H9 (cell line): ENCODE measurements at regions not wholly inside any gene's neighbourhood (a gene's known extent, or its start where the extent isn't known, plus 50 kb on each side); places are given as distances from the start of the nearest gene placed in this dataset.

ENCODE experiments used
- DNase-seq: peaks from one replicate; pipeline ENCODE4 v3.0.0-alpha.2; 2017
- H2AFZ ChIP-seq: one replicate; pipeline ENCODE4 v1.6.1; 2013; ENCODE audit warnings: mild to moderate bottlenecking, low read length, control low read depth, moderate library complexity
- H2AK5ac ChIP-seq: 2 replicates; pipeline ENCODE4 v1.6.1; 2013; ENCODE audit warnings: low read length, control low read depth, mixed read lengths; ENCODE audit not compliant: insufficient read length
- H2BK120ac ChIP-seq: one replicate; pipeline ENCODE4 v1.6.1; 2013; ENCODE audit warnings: low read depth, mild to moderate bottlenecking, low read length, control low read depth, inconsistent platforms; ENCODE audit not compliant: poor library complexity, severe bottlenecking
- H2BK12ac ChIP-seq: 2 replicates; pipeline ENCODE4 v1.6.1; 2013; ENCODE audit warnings: low read length, control low read depth, mixed read lengths, low read depth; ENCODE audit not compliant: insufficient read length
- H2BK15ac ChIP-seq: 2 replicates; pipeline ENCODE4 v1.6.1; 2013; ENCODE audit warnings: low read depth, low read length, control low read depth
- H2BK20ac ChIP-seq: one replicate; pipeline ENCODE4 v1.6.1; 2013; ENCODE audit warnings: low read depth, mild to moderate bottlenecking, low read length, control low read depth, inconsistent platforms; ENCODE audit not compliant: poor library complexity, severe bottlenecking
- H2BK5ac ChIP-seq: 2 replicates; pipeline ENCODE4 v1.6.1; 2013; ENCODE audit warnings: low read length, control low read depth, mixed read lengths; ENCODE audit not compliant: insufficient read length
- H3K14ac ChIP-seq: 2 replicates; pipeline ENCODE4 v1.6.1; 2013; ENCODE audit warnings: low read length, control low read depth; ENCODE audit not compliant: insufficient read depth
- H3K18ac ChIP-seq: 2 replicates; pipeline ENCODE4 v1.6.1; 2013; ENCODE audit warnings: low read depth, mild to moderate bottlenecking, mixed read lengths, low read length, control low read depth; ENCODE audit not compliant: insufficient read length
- H3K23ac ChIP-seq: 2 replicates; pipeline ENCODE4 v1.6.1; 2013; ENCODE audit warnings: low read length, control low read depth, mixed read lengths, low read depth; ENCODE audit not compliant: insufficient read length
- H3K23me2 ChIP-seq: 2 replicates; pipeline ENCODE4 v1.6.1; 2013; ENCODE audit warnings: low read depth, mild to moderate bottlenecking, mixed read lengths, low read length, control low read depth; ENCODE audit not compliant: insufficient read length, poor library complexity, severe bottlenecking
- H3K27ac ChIP-seq: 2 replicates; pipeline ENCODE4 v1.5.1; 2013; ENCODE audit warnings: low read length, control low read depth, mixed read lengths, low read depth; ENCODE audit not compliant: insufficient read length
- H3K27me3 ChIP-seq: 2 replicates; pipeline ENCODE4 v1.6.1; 2013; ENCODE audit warnings: low read length, control low read depth, inconsistent platforms; ENCODE audit not compliant: insufficient read depth
- H3K4ac ChIP-seq: 2 replicates; pipeline ENCODE4 v1.6.1; 2013; ENCODE audit warnings: low read depth, mild to moderate bottlenecking, control low read depth, inconsistent platforms, low read length, moderate library complexity
- H3K4me1 ChIP-seq: 2 replicates; pipeline ENCODE4 v1.6.1; 2013; ENCODE audit warnings: low read length, control low read depth, inconsistent platforms; ENCODE audit not compliant: insufficient read depth
- H3K4me2 ChIP-seq: 2 replicates; pipeline ENCODE4 v1.6.1; 2013; ENCODE audit warnings: low read length, control low read depth, mixed read lengths; ENCODE audit not compliant: insufficient read length, insufficient read depth
- H3K56ac ChIP-seq: 2 replicates; pipeline ENCODE4 v1.6.1; 2013; ENCODE audit warnings: low read depth, mild to moderate bottlenecking, mixed read lengths, low read length, control low read depth; ENCODE audit not compliant: insufficient read length
- H3K79me1 ChIP-seq: 2 replicates; pipeline ENCODE4 v1.6.1; 2013; ENCODE audit warnings: low read depth, mild to moderate bottlenecking, moderate library complexity, low read length, control low read depth, inconsistent platforms; ENCODE audit not compliant: insufficient read depth, poor library complexity, severe bottlenecking
- H3K79me2 ChIP-seq: 2 replicates; pipeline ENCODE4 v1.6.1; 2013; ENCODE audit warnings: low read length, control low read depth, inconsistent platforms; ENCODE audit not compliant: insufficient read depth
- H3K9ac ChIP-seq: 2 replicates; pipeline ENCODE4 v1.6.1; 2013; ENCODE audit warnings: low read length, control low read depth, mixed read lengths; ENCODE audit not compliant: insufficient read length; ENCODE audit errors: extremely low read depth
- H3K9me3 ChIP-seq: one replicate; pipeline ENCODE4 v1.6.1; 2013; ENCODE audit warnings: low read depth, low read length, inconsistent platforms; ENCODE audit not compliant: control insufficient read depth
- H3T11ph ChIP-seq: one replicate; pipeline ENCODE4 v1.6.1; 2013; ENCODE audit warnings: mild to moderate bottlenecking, low read length, control low read depth, inconsistent platforms
- H4K20me1 ChIP-seq: one replicate; pipeline ENCODE4 v1.6.1; 2013; ENCODE audit not compliant: control insufficient read depth, insufficient read length, insufficient read depth
- H4K5ac ChIP-seq: 2 replicates; pipeline ENCODE4 v1.6.1; 2013; ENCODE audit warnings: low read depth, mild to moderate bottlenecking, mixed read lengths, low read length, control low read depth; ENCODE audit not compliant: insufficient read length
- H4K8ac ChIP-seq: replicated peaks from 2 replicates; pipeline ENCODE4 v1.6.1; 2013; ENCODE audit warnings: low read length, control low read depth, mixed read lengths, low read depth; ENCODE audit not compliant: insufficient read length
- H4K91ac ChIP-seq: 2 replicates; pipeline ENCODE4 v1.6.1; 2013; ENCODE audit warnings: low read depth, mild to moderate bottlenecking, moderate library complexity, mixed read lengths, low read length, control low read depth; ENCODE audit not compliant: insufficient read length
- H3K27ac Mint-ChIP-seq, 3 experiments: 2 replicates in 2 of 3; 3 replicates in 1 of 3; pipeline ENCODE4 v1.8.0; 2020 to 2021; ENCODE audit warnings: mixed read lengths in 3 of 3, mild to moderate bottlenecking in 1 of 3, moderate library complexity in 1 of 3
- H3K27me3 Mint-ChIP-seq: 2 replicates; pipeline ENCODE4 v1.8.0; 2021; ENCODE audit warnings: low read depth, mild to moderate bottlenecking, moderate library complexity, mixed read lengths
- H3K36me3 Mint-ChIP-seq, 3 experiments: 2 replicates in 2 of 3; 3 replicates in 1 of 3; pipeline ENCODE4 v1.8.0; 2020 to 2021; ENCODE audit warnings: low read depth in 3 of 3, mixed read lengths in 3 of 3; ENCODE audit not compliant: insufficient read depth in 1 of 3
- H3K4me1 Mint-ChIP-seq, 2 experiments: 2 replicates each; pipeline ENCODE4 v1.8.0; 2020; ENCODE audit warnings: mixed read lengths in 2 of 2
- H3K4me3 Mint-ChIP-seq, 2 experiments: 2 replicates in 1 of 2; 3 replicates in 1 of 2; pipeline ENCODE4 v1.8.0; 2020 to 2021; ENCODE audit warnings: mild to moderate bottlenecking in 2 of 2, mixed read lengths in 2 of 2, moderate library complexity in 1 of 2
- H3K9me3 Mint-ChIP-seq, 2 experiments: 2 replicates in 1 of 2; 3 replicates in 1 of 2; pipeline ENCODE4 v1.8.0; 2020; ENCODE audit warnings: mild to moderate bottlenecking in 2 of 2, mixed read lengths in 2 of 2, moderate library complexity in 1 of 2
- WGBS: extraction: QIAGEN DNeasy Blood & Tissue Kit; methylation state at CpG from one replicate; pipeline ENCODE4 v1.1.7; 2013; ENCODE audit warnings: missing lambda C conversion rate, low lambda C conversion rate, mixed read lengths; ENCODE audit not compliant: insufficient read length; ENCODE audit errors: extremely low coverage; 5-methylcytosine and 5-hydroxymethylcytosine counted together
- TF ChIP-seq, protein P1 (sequence below): fragments of 200-600 bp; sonication (generic); conservative IDR thresholded peaks from 3 replicates; pipeline ENCODE4 v1.8.0; 2021; ENCODE audit warnings: antibody characterized with exemption, mild to moderate bottlenecking

DNA sequence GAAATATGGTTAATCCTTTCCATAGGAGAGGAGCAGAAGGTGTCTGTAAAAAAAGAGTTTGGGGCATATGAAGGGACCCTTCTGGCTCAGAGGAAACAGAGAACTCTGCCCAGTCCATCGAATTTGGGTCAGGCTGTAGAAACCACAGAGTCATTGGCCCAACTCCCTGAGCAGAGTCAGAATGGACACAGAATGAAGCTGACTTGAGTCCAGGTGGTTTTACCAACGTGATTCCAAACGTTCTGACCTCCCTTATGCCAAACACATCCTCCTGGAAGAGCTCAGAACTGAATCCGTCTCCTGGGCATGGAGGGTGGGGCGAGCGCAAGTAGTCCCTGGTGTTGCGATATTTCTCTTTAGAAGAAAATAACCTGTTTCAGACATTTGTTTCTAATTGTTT lies 138.8 kb downstream of the DAD1 start:
- H3K4me1 Mint-ChIP-seq: peaks cover 7 to 15% of the 10 kb centered on the region in 2 experiments; a peak in 3 of 4 replicates
- TF ChIP-seq, protein P1, sequence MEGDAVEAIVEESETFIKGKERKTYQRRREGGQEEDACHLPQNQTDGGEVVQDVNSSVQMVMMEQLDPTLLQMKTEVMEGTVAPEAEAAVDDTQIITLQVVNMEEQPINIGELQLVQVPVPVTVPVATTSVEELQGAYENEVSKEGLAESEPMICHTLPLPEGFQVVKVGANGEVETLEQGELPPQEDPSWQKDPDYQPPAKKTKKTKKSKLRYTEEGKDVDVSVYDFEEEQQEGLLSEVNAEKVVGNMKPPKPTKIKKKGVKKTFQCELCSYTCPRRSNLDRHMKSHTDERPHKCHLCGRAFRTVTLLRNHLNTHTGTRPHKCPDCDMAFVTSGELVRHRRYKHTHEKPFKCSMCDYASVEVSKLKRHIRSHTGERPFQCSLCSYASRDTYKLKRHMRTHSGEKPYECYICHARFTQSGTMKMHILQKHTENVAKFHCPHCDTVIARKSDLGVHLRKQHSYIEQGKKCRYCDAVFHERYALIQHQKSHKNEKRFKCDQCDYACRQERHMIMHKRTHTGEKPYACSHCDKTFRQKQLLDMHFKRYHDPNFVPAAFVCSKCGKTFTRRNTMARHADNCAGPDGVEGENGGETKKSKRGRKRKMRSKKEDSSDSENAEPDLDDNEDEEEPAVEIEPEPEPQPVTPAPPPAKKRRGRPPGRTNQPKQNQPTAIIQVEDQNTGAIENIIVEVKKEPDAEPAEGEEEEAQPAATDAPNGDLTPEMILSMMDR: no peak
- H2AFZ ChIP-seq: no peak overlapping the region
- H4K5ac ChIP-seq: no peak overlapping the region
- H3K27me3 Mint-ChIP-seq: no peaks in the 10 kb centered on the region; the same call in 1 of the 2 replicates
- no peak overlapping the region for H2BK12ac ChIP-seq
- no peak overlapping the region for H3K18ac ChIP-seq
- H3K4me3 Mint-ChIP-seq: no peak overlapping the region
- no peak overlapping the region for H3K14ac ChIP-seq
- H3K23ac ChIP-seq: no peak overlapping the region
- no peak overlapping the region for H4K8ac ChIP-seq
- no peak overlapping the region for H3K4ac ChIP-seq
- no peaks in the 10 kb centered on the region for H3K79me2 ChIP-seq
- no peak overlapping the region for H2BK20ac ChIP-seq
- no peak overlapping the region for H4K91ac ChIP-seq
- no peak overlapping the region for H3K27ac Mint-ChIP-seq
- no peaks in the 10 kb centered on the region for H4K20me1 ChIP-seq
- H2BK120ac ChIP-seq: no peak overlapping the region
- H2BK5ac ChIP-seq: no peak overlapping the region
- H3K23me2 ChIP-seq: no peaks in the 10 kb centered on the region
- no peaks in the 10 kb centered on the region for H3K4me1 ChIP-seq
- no peak overlapping the region for H3K56ac ChIP-seq
- no peak overlapping the region for H2BK15ac ChIP-seq
- H3K9me3 Mint-ChIP-seq: no peaks in the 10 kb centered on the region
- H3K9me3 ChIP-seq: no peaks in the 10 kb centered on the region
- H3K27ac ChIP-seq: no peak overlapping the region
- H3K79me1 ChIP-seq: no peaks in the 10 kb centered on the region
- no peaks in the 10 kb centered on the region for H3K36me3 Mint-ChIP-seq
- no peak overlapping the region for H3K9ac ChIP-seq
- no peaks in the 10 kb centered on the region for H3K27me3 ChIP-seq
- DNase-seq: no peak
- WGBS: no CpG with 5 or more reads among the region's 7 CpGs
- H2AK5ac ChIP-seq: no peak overlapping the region
- H3T11ph ChIP-seq: no peak overlapping the region
- H3K4me2 ChIP-seq: no peak overlapping the region
